MM.1S (cell line): ENCODE measurements at regions not wholly inside any gene's neighbourhood (a gene's known extent, or its start where the extent isn't known, plus 50 kb on each side); places are given as distances from the start of the nearest gene placed in this dataset.

Source experiments
- EZH2 ChIP-seq: fragments of 300-600 bp; sonication (generic); optimal IDR thresholded peaks from 2 replicates; pipeline ENCODE3; 2017; ENCODE audit warnings: low read depth, mild to moderate bottlenecking, antibody characterized with exemption, low read length, mixed read lengths
- EZH2phosphoT487 ChIP-seq: fragments of 300-600 bp; sonication (generic); IDR thresholded peaks from 2 replicates; pipeline ENCODE4 v1.6.1; 2018; ENCODE audit warnings: antibody characterized with exemption, low read length
- TF ChIP-seq, protein P1 (sequence below): fragments of 300-600 bp; sonication (generic); IDR thresholded peaks from 2 replicates; pipeline ENCODE4 v1.5.1; 2016; ENCODE audit warnings: antibody characterized with exemption, low read length, mixed read lengths

DNA sequence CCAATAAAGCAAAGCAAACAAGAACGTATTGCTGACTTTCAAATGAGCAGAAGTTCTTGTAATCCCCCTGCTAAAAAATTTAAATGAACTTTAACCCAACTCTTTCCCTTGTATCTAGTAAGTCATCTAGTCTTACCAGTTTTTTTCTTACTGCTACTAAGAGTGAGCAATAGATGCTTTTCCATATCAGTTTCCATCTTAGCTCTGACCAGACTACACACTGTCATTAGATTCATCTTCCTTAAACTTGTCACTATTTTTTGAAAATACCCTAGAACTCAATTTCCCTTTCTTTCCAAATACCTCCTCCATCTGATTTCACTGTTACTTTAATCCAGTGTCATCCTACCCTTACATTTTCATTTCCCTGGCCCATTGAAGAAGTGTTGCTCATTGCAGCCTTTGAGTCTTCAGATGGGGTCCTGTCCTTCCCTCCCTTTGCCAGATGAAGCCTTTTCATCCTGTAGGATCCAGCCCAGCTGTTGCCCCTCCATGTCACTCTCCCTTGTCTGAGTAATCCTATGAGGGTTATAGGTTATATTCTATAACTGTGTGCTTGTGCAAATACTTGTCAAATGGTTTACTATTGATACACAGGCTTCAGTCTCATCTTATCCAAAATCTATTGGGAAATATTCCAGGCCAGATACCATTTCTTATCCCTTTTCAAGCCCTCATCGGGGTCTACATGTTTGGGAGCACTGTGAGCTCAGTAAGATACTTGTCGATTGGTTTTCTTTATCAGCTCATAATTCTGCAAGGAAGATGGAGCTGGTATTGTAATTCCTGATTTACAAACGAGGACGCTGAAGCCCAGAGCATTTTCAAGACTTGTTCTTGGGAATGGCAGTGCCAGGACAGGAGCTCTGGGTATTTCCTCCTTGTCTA lies 51.5 kb upstream of the ITGB1 start:
- TF ChIP-seq, protein P1, sequence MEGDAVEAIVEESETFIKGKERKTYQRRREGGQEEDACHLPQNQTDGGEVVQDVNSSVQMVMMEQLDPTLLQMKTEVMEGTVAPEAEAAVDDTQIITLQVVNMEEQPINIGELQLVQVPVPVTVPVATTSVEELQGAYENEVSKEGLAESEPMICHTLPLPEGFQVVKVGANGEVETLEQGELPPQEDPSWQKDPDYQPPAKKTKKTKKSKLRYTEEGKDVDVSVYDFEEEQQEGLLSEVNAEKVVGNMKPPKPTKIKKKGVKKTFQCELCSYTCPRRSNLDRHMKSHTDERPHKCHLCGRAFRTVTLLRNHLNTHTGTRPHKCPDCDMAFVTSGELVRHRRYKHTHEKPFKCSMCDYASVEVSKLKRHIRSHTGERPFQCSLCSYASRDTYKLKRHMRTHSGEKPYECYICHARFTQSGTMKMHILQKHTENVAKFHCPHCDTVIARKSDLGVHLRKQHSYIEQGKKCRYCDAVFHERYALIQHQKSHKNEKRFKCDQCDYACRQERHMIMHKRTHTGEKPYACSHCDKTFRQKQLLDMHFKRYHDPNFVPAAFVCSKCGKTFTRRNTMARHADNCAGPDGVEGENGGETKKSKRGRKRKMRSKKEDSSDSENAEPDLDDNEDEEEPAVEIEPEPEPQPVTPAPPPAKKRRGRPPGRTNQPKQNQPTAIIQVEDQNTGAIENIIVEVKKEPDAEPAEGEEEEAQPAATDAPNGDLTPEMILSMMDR, result no peak
- TF ChIP-seq EZH2, result no peak
- no peak for TF ChIP-seq EZH2phosphoT487
